Fibroblast of pulmonary artery (primary cell): ENCODE measurements at regions not wholly inside any gene's neighbourhood (a gene's known extent, or its start where the extent isn't known, plus 50 kb on each side); places are given as distances from the start of the nearest gene placed in this dataset.

ENCODE experiments used
- DNase-seq: peaks from one replicate; pipeline ENCODE4 v3.0.0-alpha.2; 2010; ENCODE audit warnings: low read depth
- H3K4me3 ChIP-seq: replicated peaks from 2 replicates; pipeline ENCODE4 v1.5.1; 2011; ENCODE audit warnings: low read depth, mild to moderate bottlenecking, control low read depth, low read length, moderate library complexity
- CTCF ChIP-seq: IDR thresholded peaks from 2 replicates; pipeline ENCODE4 v1.5.1; 2011; ENCODE audit warnings: mild to moderate bottlenecking, control low read depth, low read length, inconsistent platforms; ENCODE audit errors: missing control alignments

DNA sequence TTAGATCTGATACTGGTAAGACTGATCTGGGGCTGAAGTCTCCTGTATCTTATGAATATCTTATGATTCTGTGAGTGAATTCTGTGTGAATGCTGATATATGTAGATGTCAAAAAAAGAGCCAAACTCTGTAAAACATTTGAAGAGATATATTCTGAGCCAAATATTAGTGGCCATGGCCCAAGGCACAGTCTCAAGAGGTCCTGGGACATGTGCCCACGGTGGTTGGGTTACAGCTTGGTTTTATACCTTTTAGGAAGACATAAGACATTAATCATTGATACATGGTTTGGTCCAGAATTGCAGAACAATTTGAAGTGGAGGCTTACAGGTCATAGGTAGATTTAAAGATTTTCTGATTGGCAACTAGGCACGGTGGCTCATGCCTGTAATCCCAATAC is 118.3 kb downstream of the KCNK1 start:
- H3K4me3 ChIP-seq: no peak overlapping the region
- no peak for DNase-seq
- TF ChIP-seq CTCF: no peak

DNA sequence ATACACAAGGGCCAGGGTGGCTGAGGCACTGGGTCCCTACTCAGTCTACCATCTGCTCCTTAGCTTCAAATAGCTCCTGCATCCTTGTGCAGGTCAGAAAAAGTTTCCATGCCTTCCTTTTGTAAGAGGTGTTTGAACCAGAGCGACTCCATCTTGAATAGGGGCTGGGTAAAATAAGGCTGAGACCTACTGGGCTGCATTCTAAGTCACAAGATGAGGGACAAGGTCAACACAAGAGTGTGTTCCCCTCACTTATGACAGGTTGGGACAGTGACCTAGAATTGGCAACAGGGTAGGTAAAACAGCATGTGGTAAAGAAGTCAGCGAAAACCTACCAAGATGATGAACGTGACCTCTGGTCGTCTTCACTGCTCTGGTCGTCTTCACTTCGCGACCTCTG is 120.5 kb downstream of the KCNK1 start:
- DNase-seq: no peak
- H3K4me3 ChIP-seq: no peak overlapping the region
- TF ChIP-seq CTCF: no peak

DNA sequence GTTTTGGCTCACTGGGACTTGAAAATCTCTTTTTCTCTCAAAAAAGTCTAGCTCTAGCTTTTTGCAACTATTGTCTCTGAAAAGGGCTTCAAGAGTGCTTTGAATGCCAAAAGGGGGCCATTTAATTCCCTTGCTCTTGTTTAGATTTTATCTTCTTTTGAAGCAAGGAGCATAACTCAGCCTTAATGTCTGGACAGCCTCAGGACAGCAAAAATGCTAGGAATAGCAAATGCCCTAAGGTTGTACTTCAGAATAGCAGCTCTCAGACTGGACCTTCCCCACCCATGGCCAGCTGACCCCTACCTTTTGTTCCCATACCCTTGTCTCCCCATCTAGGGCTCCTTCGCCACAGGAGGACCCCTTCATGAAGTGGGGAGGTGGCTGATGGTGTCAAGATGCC is 121.4 kb downstream of the KCNK1 start:
- H3K4me3 ChIP-seq: no peak overlapping the region
- DNase-seq: no peak
- TF ChIP-seq CTCF: no peak

- no peak for DNase-seq
- TF ChIP-seq CTCF: no peak
- no peak overlapping the region for H3K4me3 ChIP-seq
Observed at GRCh38 chr1:233735847-233736246, 121.9 kb downstream of the KCNK1 start.

GRCh38 chr1:233737341-233737740 is 123.4 kb downstream of the KCNK1 start:
- no peak for TF ChIP-seq CTCF
- no peak for DNase-seq
- no peak overlapping the region for H3K4me3 ChIP-seq

- DNase-seq: no peak
- no peak for TF ChIP-seq CTCF
- H3K4me3 ChIP-seq: no peak overlapping the region
Observed at GRCh38 chr1:233738396-233738795, 124.5 kb downstream of the KCNK1 start.

DNA sequence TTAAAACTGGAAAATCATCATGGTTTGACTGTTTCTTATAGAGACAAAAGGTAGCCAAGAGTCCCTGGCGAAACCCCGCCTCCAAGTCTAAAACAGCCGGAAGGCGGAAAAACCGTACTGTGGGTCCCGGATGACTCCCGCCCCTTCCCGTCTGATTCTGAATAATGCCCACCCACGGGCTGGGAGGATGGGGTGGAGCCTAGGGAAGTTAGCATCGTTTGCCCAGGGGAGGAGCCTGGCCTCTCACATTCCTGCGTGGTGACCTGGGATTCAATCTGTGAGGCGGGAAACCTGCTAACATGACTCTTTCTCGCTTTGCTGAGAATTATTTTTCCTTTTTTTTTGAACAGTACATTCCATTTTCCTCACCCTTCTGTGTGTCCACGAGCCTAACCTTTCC is 124.9 kb downstream of the KCNK1 start:
- no peak for DNase-seq
- no peak for TF ChIP-seq CTCF
- H3K4me3 ChIP-seq: no peak overlapping the region
